Prostate gland (tissue), 2 donors: ENCODE measurements at regions not wholly inside any gene's neighbourhood (a gene's known extent, or its start where the extent isn't known, plus 50 kb on each side); places are given as distances from the start of the nearest gene placed in this dataset.

Source experiments
- DNase-seq: peaks from one replicate; pipeline ENCODE4 v3.0.0-alpha.2; 2019; ENCODE audit warnings: low spot score
- H3K27ac ChIP-seq, 2 donors: fragments of 200-600 bp; sonication (generic); 2 replicates each; pipeline ENCODE4 v1.5.1; 2017 to 2019
- H3K27me3 ChIP-seq: fragments of 200-600 bp; sonication (generic); replicated peaks from 2 replicates; pipeline ENCODE4 v1.5.1; 2019; ENCODE audit not compliant: insufficient read depth
- H3K36me3 ChIP-seq, 2 donors: fragments of 200-600 bp; sonication (generic); 1 replicate in 1 of 2; 2 replicates in 1 of 2; pipeline versions ENCODE4 v1.5.1 to v1.8.1; 2017 to 2019
- H3K4me1 ChIP-seq: fragments of 200-600 bp; sonication (generic); replicated peaks from 2 replicates; pipeline ENCODE4 v1.5.1; 2019
- H3K4me3 ChIP-seq, 2 donors: fragments of 200-600 bp; sonication (generic); 2 replicates each; pipeline ENCODE4 v1.5.1; 2017 to 2019
- H3K9me3 ChIP-seq: fragments of 200-600 bp; sonication (generic); 2 replicates; pipeline ENCODE4 v1.5.1; 2017
- POLR2A ChIP-seq: fragments of 450-650 bp; IDR thresholded peaks from one replicate; pipeline ENCODE4 v1.6.1; 2016; ENCODE audit warnings: antibody characterized with exemption, mild to moderate bottlenecking
- POLR2AphosphoS5 ChIP-seq: sonication (generic); formaldehyde crosslinking; IDR thresholded peaks from one replicate; pipeline ENCODE4 v1.6.1; 2017; ENCODE audit warnings: antibody characterized with exemption
- WGBS: methylation state at CpG from one replicate; pipeline ENCODE4 v1.1.5; 2018; 5-methylcytosine and 5-hydroxymethylcytosine counted together
- intact Hi-C: fragments of 100-400 bp; cut with DNase I; formaldehyde crosslinking; loops from one replicate; pipeline ENCODE4 v1.14.2; 2022
- TF ChIP-seq, protein P1 (sequence below), 4 experiments: fragments of 200-600 bp in 2 of 4; fragments of 450-650 bp in 2 of 4; sonication (generic) in 2 of 4; IDR thresholded peaks; 1 replicate in 3 of 4; 2 replicates in 1 of 4; pipeline ENCODE4 v1.5.1; 2016 to 2019; ENCODE audit warnings: antibody characterized with exemption in 4 of 4, mild to moderate bottlenecking in 2 of 4, moderate library complexity in 2 of 4

- H3K4me1 ChIP-seq: no peaks in the 10 kb centered on the region
- H3K36me3 ChIP-seq: no peaks in the 10 kb centered on the region
- WGBS: 77% methylated on average over 4 of the region's 4 CpGs
- H3K4me3 ChIP-seq: no peak overlapping the region
- no peaks in the 10 kb centered on the region for H3K27me3 ChIP-seq
- no peak overlapping the region for H3K27ac ChIP-seq
- H3K9me3 ChIP-seq: no peaks in the 10 kb centered on the region
- TF ChIP-seq POLR2AphosphoS5: no peak
- TF ChIP-seq, protein P1, sequence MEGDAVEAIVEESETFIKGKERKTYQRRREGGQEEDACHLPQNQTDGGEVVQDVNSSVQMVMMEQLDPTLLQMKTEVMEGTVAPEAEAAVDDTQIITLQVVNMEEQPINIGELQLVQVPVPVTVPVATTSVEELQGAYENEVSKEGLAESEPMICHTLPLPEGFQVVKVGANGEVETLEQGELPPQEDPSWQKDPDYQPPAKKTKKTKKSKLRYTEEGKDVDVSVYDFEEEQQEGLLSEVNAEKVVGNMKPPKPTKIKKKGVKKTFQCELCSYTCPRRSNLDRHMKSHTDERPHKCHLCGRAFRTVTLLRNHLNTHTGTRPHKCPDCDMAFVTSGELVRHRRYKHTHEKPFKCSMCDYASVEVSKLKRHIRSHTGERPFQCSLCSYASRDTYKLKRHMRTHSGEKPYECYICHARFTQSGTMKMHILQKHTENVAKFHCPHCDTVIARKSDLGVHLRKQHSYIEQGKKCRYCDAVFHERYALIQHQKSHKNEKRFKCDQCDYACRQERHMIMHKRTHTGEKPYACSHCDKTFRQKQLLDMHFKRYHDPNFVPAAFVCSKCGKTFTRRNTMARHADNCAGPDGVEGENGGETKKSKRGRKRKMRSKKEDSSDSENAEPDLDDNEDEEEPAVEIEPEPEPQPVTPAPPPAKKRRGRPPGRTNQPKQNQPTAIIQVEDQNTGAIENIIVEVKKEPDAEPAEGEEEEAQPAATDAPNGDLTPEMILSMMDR (IDR thresholded peaks at IDR 0.05): no peak
- no peak for TF ChIP-seq POLR2A
- intact Hi-C loops: no loop called here
- DNase-seq: no peak
These were observed 73.6 kb upstream of the TP53I11 start for GRCh38 chr11:45024316-45024715.

- intact Hi-C loops: no loop called here
- Histone ChIP-seq H3K36me3 (no peaks in the 10 kb centered on the region), H3K27ac (no peak overlapping the region), H3K9me3 (no peaks in the 10 kb centered on the region), H3K4me3 (no peak overlapping the region), H3K27me3 (no peaks in the 10 kb centered on the region), H3K4me1 (no peaks in the 10 kb centered on the region)
- TF ChIP-seq POLR2AphosphoS5 (no peak), POLR2A (no peak)
- TF ChIP-seq, protein P1 (IDR thresholded peaks at IDR 0.05): no peak
- DNase-seq: no peak
- 94% methylated on average over 4 of the region's 4 CpGs for WGBS
These were observed 74.3 kb upstream of the TP53I11 start for GRCh38 chr11:45024846-45025588.

- intact Hi-C loops: no loop called here
- H3K4me3 ChIP-seq: no peak overlapping the region
- H3K27me3 ChIP-seq: no peaks in the 10 kb centered on the region
- H3K27ac ChIP-seq: no peak overlapping the region
- WGBS: 53% methylated on average over 12 of the region's 12 CpGs
- TF ChIP-seq, protein P1 (IDR thresholded peaks at IDR 0.05): no peak
- no peak for TF ChIP-seq POLR2AphosphoS5
- no peak for TF ChIP-seq POLR2A
- no peaks in the 10 kb centered on the region for H3K4me1 ChIP-seq
- H3K9me3 ChIP-seq: no peaks in the 10 kb centered on the region
- no peak for DNase-seq
- H3K36me3 ChIP-seq: no peaks in the 10 kb centered on the region
These were observed 75.2 kb upstream of the TP53I11 start for GRCh38 chr11:45025716-45026492.

DNA sequence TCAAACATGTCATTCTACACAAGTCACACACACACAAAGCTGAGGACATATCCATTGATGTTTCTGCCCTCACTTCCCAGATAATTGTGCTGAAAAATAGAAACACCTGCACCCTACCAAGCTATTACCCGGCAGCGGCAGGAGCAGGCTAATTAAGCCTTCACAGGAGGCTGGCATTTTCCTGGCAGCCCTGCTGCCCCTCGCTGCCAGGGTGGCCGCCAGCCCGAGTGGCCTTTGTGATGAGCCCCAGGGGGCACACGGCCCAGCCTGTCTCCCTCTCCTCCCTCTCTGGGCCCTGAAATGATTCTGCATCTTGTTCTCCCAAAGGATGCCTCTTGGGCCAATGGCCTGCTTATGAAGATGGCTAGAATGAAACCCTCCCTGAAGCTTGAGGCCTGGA is 76.2 kb upstream of the TP53I11 start:
- no peak overlapping the region for H3K27ac ChIP-seq
- no peaks in the 10 kb centered on the region for H3K36me3 ChIP-seq
- DNase-seq: no peak
- no peak for TF ChIP-seq POLR2AphosphoS5
- no peak for TF ChIP-seq POLR2A
- TF ChIP-seq, protein P1 (IDR thresholded peaks at IDR 0.05): no peak
- no peaks in the 10 kb centered on the region for H3K27me3 ChIP-seq
- H3K4me3 ChIP-seq: no peak overlapping the region
- no peaks in the 10 kb centered on the region for H3K4me1 ChIP-seq
- 34% methylated on average over 6 of the region's 6 CpGs for WGBS
- intact Hi-C loops: no loop called here
- H3K9me3 ChIP-seq: no peaks in the 10 kb centered on the region

DNA sequence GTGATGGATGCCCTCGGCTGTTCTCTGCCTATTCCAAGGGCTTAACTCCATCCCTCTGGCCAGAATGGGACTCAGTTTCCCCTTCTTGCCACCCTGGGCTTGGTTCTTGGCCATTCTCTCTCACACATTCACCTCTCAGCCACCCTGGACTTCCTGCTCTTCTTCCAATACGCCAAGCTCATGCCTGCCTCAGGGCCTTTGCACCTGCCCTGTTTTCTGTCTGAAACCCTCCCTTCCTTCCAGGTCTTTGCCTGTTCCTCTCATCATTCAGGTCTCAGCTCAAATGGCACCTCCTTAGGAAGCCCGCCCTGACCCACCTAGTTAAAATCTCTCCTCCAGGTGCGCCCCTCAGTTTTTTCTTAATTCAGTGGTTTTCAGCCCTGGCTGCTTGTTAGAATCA is 76.6 kb upstream of the TP53I11 start:
- intact Hi-C loops: no loop called here
- TF ChIP-seq POLR2AphosphoS5 (no peak), POLR2A (no peak)
- TF ChIP-seq, protein P1 (IDR thresholded peaks at IDR 0.05): no peak
- DNase-seq: no peak
- no peaks in the 10 kb centered on the region for H3K36me3 ChIP-seq
- H3K4me3 ChIP-seq: no peak overlapping the region
- 94% methylated on average over 4 of the region's 4 CpGs for WGBS
- no peaks in the 10 kb centered on the region for H3K4me1 ChIP-seq
- no peaks in the 10 kb centered on the region for H3K9me3 ChIP-seq
- H3K27ac ChIP-seq: no peak overlapping the region
- H3K27me3 ChIP-seq: no peaks in the 10 kb centered on the region
